WTC11 (cell line): ENCODE measurements at regions not wholly inside any gene's neighbourhood (a gene's known extent, or its start where the extent isn't known, plus 50 kb on each side); places are given as distances from the start of the nearest gene placed in this dataset.

Experiments used
- ATAC-seq: fragments of 200-7000 bp; cut with Tn5 transposase; 2 replicates; pipeline ENCODE4 v1.10.0; 2021; ENCODE audit warnings: mild to moderate bottlenecking, moderate library complexity
- CTCF ChIA-PET: fragments of 300-600 bp; sonication (Branson Sonifier 250); formaldehyde crosslinking; loops from one replicate; lab custom pipeline; 2021; ENCODE audit warnings: antibody characterized with exemption; lab: Charles Lee
- POLR2A ChIA-PET: fragments of 350-600 bp; sonication (Branson Sonifier 250); formaldehyde crosslinking; loops from one replicate; lab custom pipeline; 2021; ENCODE audit warnings: antibody characterized with exemption; lab: Charles Lee
- DNase-seq: peaks from one replicate; pipeline ENCODE4 v3.0.0; 2021; ENCODE audit warnings: low spot score
- H3K27ac Mint-ChIP-seq: 2 replicates; pipeline ENCODE4 v1.8.0; 2021; ENCODE audit warnings: mixed read lengths
- H3K27me3 Mint-ChIP-seq: 2 replicates; pipeline ENCODE4 v1.8.0; 2021; ENCODE audit warnings: low read depth, mild to moderate bottlenecking, moderate library complexity, mixed read lengths
- H3K36me3 Mint-ChIP-seq: 2 replicates; pipeline ENCODE4 v1.8.0; 2021; ENCODE audit warnings: mixed read lengths
- H3K4me1 Mint-ChIP-seq: 2 replicates; pipeline ENCODE4 v1.8.0; 2022; ENCODE audit warnings: mixed read lengths
- H3K4me3 Mint-ChIP-seq: 2 replicates; pipeline ENCODE4 v1.8.0; 2021; ENCODE audit warnings: mild to moderate bottlenecking, moderate library complexity, mixed read lengths
- H3K9me3 Mint-ChIP-seq: 2 replicates; pipeline ENCODE4 v1.8.0; 2021; ENCODE audit warnings: mixed read lengths
- CTCF ChIP-seq: fragments of 200-600 bp; IDR thresholded peaks from 2 replicates; pipeline ENCODE4 v1.8.0; 2022; ENCODE audit warnings: antibody characterized with exemption
- E2F5 ChIP-seq: sonication (generic); formaldehyde crosslinking; IDR thresholded peaks from 2 replicates; pipeline ENCODE4 v1.8.1; 2022; ENCODE audit warnings: mild to moderate bottlenecking, moderate library complexity, missing genetic modification reagents
- ELF4 ChIP-seq: sonication (generic); formaldehyde crosslinking; IDR thresholded peaks from 2 replicates; pipeline ENCODE4 v1.8.1; 2022; ENCODE audit warnings: low read depth, mild to moderate bottlenecking, moderate library complexity, missing genetic modification reagents
- ESRRA ChIP-seq: sonication (generic); formaldehyde crosslinking; IDR thresholded peaks from 2 replicates; pipeline ENCODE4 v1.8.1; 2022; ENCODE audit warnings: mild to moderate bottlenecking, missing genetic modification reagents, borderline replicate concordance
- ETV6 ChIP-seq: sonication (generic); formaldehyde crosslinking; IDR thresholded peaks from 2 replicates; pipeline ENCODE4 v1.8.1; 2022; ENCODE audit warnings: mild to moderate bottlenecking, missing genetic modification reagents
- FOXP1 ChIP-seq: sonication (generic); formaldehyde crosslinking; IDR thresholded peaks from 2 replicates; pipeline ENCODE4 v1.8.0; 2022; ENCODE audit warnings: missing genetic modification reagents, mild to moderate bottlenecking, moderate library complexity, borderline replicate concordance
- HMGA2 ChIP-seq: fragments of 250-450 bp; sonication (Bioruptor Pico); IDR thresholded peaks from 2 replicates; pipeline ENCODE4 v1.4.0; 2021; ENCODE audit warnings: mild to moderate bottlenecking, moderate library complexity
- NFE2L1 ChIP-seq: sonication (generic); formaldehyde crosslinking; IDR thresholded peaks from 2 replicates; pipeline ENCODE4 v1.8.1; 2023; ENCODE audit warnings: missing genetic modification reagents
- NR1H2 ChIP-seq: sonication (generic); formaldehyde crosslinking; IDR thresholded peaks from 2 replicates; pipeline ENCODE4 v1.9.0; 2021; ENCODE audit warnings: mild to moderate bottlenecking, moderate library complexity, missing genetic modification reagents
- SOX15 ChIP-seq: fragments of 250-450 bp; sonication (Bioruptor Pico); IDR thresholded peaks from 2 replicates; pipeline ENCODE4 v1.9.0; 2021; ENCODE audit warnings: mild to moderate bottlenecking
- TP53 ChIP-seq: sonication (generic); formaldehyde crosslinking; IDR thresholded peaks from 2 replicates; pipeline ENCODE4 v1.8.1; 2023; ENCODE audit warnings: mild to moderate bottlenecking, missing genetic modification reagents
- ZNF121 ChIP-seq: sonication (generic); formaldehyde crosslinking; IDR thresholded peaks from 2 replicates; pipeline ENCODE4 v1.8.0; 2023; ENCODE audit warnings: missing genetic modification reagents
- ZNF232 ChIP-seq: sonication (generic); formaldehyde crosslinking; IDR thresholded peaks from 2 replicates; pipeline ENCODE4 v1.8.0; 2022; ENCODE audit warnings: mild to moderate bottlenecking, missing genetic modification reagents
- ZNF281 ChIP-seq: sonication (generic); formaldehyde crosslinking; IDR thresholded peaks from 2 replicates; pipeline ENCODE4 v1.8.0; 2023; ENCODE audit warnings: mild to moderate bottlenecking, missing genetic modification reagents
- ZNF532 ChIP-seq: fragments of 250-450 bp; sonication (Bioruptor Pico); IDR thresholded peaks from 2 replicates; pipeline ENCODE4 v1.9.0; 2021; ENCODE audit warnings: mild to moderate bottlenecking, borderline replicate concordance
- TF ChIP-seq, protein P1 (sequence below): sonication (generic); formaldehyde crosslinking; IDR thresholded peaks from 2 replicates; pipeline ENCODE4 v1.8.0; 2023; ENCODE audit warnings: missing genetic modification reagents, mild to moderate bottlenecking, borderline replicate concordance
- TF ChIP-seq, protein P2 (sequence below): sonication (generic); formaldehyde crosslinking; IDR thresholded peaks from 2 replicates; pipeline ENCODE4 v1.8.0; 2022; ENCODE audit warnings: mild to moderate bottlenecking, missing genetic modification reagents
- TF ChIP-seq, protein P3 (sequence below): sonication (generic); formaldehyde crosslinking; IDR thresholded peaks from 2 replicates; pipeline ENCODE4 v1.8.0; 2022; ENCODE audit warnings: mild to moderate bottlenecking, missing genetic modification reagents

DNA sequence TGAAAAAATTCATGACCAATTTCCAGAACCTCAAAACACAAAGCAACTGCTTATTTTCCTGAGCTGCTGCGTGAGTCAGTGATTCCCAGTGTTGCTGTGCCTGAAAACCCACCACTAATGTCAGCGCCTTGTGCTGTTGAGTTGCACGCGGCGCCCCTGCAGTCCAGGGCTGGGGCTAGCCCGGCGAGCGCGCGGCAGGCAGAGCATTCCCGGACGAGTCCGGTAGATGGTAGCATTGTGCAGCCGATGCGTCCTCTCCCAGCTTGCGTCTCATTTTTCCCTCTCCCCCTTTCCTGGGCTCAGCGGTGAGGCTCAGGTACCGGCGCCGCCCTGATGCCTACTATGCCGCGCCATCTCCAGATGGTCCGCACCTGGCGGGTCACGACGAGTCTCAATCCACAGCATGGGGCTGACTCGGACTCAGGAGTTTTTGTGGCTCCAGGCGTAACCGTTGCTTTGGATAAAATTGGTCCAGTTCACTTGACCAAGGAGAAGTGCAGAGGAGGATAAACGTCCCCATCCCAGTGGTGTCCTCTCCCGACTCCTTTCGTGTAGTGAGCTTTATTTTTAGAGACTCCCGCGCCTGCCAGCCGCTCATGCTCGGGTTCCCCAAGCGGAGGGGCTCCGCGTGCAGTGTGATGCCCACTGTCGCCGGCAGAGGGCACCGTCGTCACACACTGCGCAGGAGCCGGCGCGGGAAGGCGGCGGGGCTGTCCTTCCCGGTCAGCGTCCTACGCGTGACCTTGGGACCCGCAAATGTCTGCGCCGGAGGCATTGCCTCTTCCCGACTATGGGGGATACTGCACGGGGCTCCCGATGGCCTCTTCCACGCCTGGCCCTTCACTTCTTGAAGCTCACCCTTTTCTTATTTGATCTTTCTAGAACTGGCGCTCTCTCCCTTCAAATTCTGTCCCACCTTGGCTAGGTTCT, 53.6 kb upstream of the IGFBP7 start:
- Mint-ChIP-seq H3K36me3 (peaks cover 14% of the 10 kb centered on the region), H3K4me3 (peak overlapping the region; percentile 75), H3K9me3 (peaks cover 24% of the 10 kb centered on the region), H3K27ac (no peak overlapping the region), H3K27me3 (peaks cover 33% of the 10 kb centered on the region), H3K4me1 (peaks cover 29% of the 10 kb centered on the region)
- ChIA-PET POLR2A (interaction anchor here (1.8 kb wide), 1 partner anchor 126 kb away, joined by 5 read pairs; no protein-coding TSS in a partner anchor), CTCF (interaction anchor here (0.6 to 5.7 kb wide), 62 partner anchors 8 to 1303 kb away, joined by 3 to 93 read pairs (median 4); no protein-coding TSS in a partner anchor)
- peak; percentile 90 for ATAC-seq
- peak; percentile 88 for DNase-seq
- TF ChIP-seq ZNF232 (CRISPR knock-in tag) = peak; percentile 34; the same call in 1 of the 2 replicates
- TF ChIP-seq, protein P1, sequence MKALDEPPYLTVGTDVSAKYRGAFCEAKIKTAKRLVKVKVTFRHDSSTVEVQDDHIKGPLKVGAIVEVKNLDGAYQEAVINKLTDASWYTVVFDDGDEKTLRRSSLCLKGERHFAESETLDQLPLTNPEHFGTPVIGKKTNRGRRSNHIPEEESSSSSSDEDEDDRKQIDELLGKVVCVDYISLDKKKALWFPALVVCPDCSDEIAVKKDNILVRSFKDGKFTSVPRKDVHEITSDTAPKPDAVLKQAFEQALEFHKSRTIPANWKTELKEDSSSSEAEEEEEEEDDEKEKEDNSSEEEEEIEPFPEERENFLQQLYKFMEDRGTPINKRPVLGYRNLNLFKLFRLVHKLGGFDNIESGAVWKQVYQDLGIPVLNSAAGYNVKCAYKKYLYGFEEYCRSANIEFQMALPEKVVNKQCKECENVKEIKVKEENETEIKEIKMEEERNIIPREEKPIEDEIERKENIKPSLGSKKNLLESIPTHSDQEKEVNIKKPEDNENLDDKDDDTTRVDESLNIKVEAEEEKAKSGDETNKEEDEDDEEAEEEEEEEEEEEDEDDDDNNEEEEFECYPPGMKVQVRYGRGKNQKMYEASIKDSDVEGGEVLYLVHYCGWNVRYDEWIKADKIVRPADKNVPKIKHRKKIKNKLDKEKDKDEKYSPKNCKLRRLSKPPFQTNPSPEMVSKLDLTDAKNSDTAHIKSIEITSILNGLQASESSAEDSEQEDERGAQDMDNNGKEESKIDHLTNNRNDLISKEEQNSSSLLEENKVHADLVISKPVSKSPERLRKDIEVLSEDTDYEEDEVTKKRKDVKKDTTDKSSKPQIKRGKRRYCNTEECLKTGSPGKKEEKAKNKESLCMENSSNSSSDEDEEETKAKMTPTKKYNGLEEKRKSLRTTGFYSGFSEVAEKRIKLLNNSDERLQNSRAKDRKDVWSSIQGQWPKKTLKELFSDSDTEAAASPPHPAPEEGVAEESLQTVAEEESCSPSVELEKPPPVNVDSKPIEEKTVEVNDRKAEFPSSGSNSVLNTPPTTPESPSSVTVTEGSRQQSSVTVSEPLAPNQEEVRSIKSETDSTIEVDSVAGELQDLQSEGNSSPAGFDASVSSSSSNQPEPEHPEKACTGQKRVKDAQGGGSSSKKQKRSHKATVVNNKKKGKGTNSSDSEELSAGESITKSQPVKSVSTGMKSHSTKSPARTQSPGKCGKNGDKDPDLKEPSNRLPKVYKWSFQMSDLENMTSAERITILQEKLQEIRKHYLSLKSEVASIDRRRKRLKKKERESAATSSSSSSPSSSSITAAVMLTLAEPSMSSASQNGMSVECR (CRISPR knock-in tag) = no peak
- TF ChIP-seq, protein P2, sequence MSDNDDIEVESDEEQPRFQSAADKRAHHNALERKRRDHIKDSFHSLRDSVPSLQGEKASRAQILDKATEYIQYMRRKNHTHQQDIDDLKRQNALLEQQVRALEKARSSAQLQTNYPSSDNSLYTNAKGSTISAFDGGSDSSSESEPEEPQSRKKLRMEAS (CRISPR knock-in tag) = peak; percentile 91
- TF ChIP-seq ESRRA (CRISPR knock-in tag) = peak; percentile 99
- TF ChIP-seq HMGA2 (CRISPR knock-in tag) = no peak
- 0 out of 2 replicates have a peak, but pooled peaks have one; percentile 18 for TF ChIP-seq ZNF532
- TF ChIP-seq ELF4 = no peak
- TF ChIP-seq ZNF121 = peak; percentile 58; the same call in 1 of the 2 replicates
- TF ChIP-seq TP53 (CRISPR knock-in tag) = 0 out of 2 replicates have a peak, but pooled peaks have one; percentile 19
- TF ChIP-seq SOX15 = no peak
- TF ChIP-seq E2F5 (CRISPR knock-in tag) = peak; percentile 93
- peak; percentile 84 for TF ChIP-seq FOXP1 (CRISPR knock-in tag)
- peak; percentile 6 for TF ChIP-seq ETV6 (CRISPR knock-in tag)
- TF ChIP-seq, protein P3, sequence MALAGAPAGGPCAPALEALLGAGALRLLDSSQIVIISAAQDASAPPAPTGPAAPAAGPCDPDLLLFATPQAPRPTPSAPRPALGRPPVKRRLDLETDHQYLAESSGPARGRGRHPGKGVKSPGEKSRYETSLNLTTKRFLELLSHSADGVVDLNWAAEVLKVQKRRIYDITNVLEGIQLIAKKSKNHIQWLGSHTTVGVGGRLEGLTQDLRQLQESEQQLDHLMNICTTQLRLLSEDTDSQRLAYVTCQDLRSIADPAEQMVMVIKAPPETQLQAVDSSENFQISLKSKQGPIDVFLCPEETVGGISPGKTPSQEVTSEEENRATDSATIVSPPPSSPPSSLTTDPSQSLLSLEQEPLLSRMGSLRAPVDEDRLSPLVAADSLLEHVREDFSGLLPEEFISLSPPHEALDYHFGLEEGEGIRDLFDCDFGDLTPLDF (CRISPR knock-in tag) = 0 out of 2 replicates have a peak, but pooled peaks have one; percentile 52
- peak; percentile 29; the same call in 1 of the 2 replicates for TF ChIP-seq NFE2L1 (CRISPR knock-in tag)
- TF ChIP-seq ZNF281 = peak; percentile 70; the same call in 1 of the 2 replicates
- no peak for TF ChIP-seq NR1H2 (CRISPR knock-in tag)
- peak; percentile 90 for TF ChIP-seq CTCF
